ENCODE measurements at regions not wholly inside any gene's neighbourhood (a gene's known extent, or its start where the extent isn't known, plus 50 kb on each side); places are given as distances from the start of the nearest gene placed in this dataset.

- H3K27ac ChIP-seq (ENCODE audit: insufficient read depth, low read depth, low read length, poor library complexity, severe bottlenecking): no peak overlapping the region
- no peaks in the 10 kb centered on the region for H3K36me3 ChIP-seq (ENCODE audit: control insufficient read depth, insufficient read depth, low read length)
- no peaks in the 10 kb centered on the region for H3K27me3 ChIP-seq (ENCODE audit: control insufficient read depth, insufficient read depth, low read length, poor library complexity, severe bottlenecking)
- no peaks in the 10 kb centered on the region for H3K9me3 ChIP-seq (ENCODE audit: control insufficient read depth, low read length)
- H3K4me3 ChIP-seq (ENCODE audit: insufficient read depth, low read depth, low read length): no peak overlapping the region
- WGBS, 2 experiments: 21 to 36% methylated on average over 1 of the region's 1 CpG
- no peaks in the 10 kb centered on the region for H3K4me1 ChIP-seq (ENCODE audit: control insufficient read depth, insufficient read depth, low read length)
These were observed 274.3 kb upstream of the MMS22L start for GRCh38 chr6:97557355-97557754.

GRCh38 chr6:97563529-97563928 lies 280.5 kb upstream of the MMS22L start:
- H3K36me3 ChIP-seq (ENCODE audit: control insufficient read depth, insufficient read depth, low read length): no peaks in the 10 kb centered on the region
- H3K27me3 ChIP-seq (ENCODE audit: control insufficient read depth, insufficient read depth, low read length, poor library complexity, severe bottlenecking): no peaks in the 10 kb centered on the region
- no peaks in the 10 kb centered on the region for H3K9me3 ChIP-seq (ENCODE audit: control insufficient read depth, low read length)
- WGBS, 2 experiments: 90 to 91% methylated on average over 5 of the region's 5 CpGs
- no peak overlapping the region for H3K4me3 ChIP-seq (ENCODE audit: insufficient read depth, low read depth, low read length)
- no peak overlapping the region for H3K27ac ChIP-seq (ENCODE audit: insufficient read depth, low read depth, low read length, poor library complexity, severe bottlenecking)
- H3K4me1 ChIP-seq (ENCODE audit: control insufficient read depth, insufficient read depth, low read length): no peaks in the 10 kb centered on the region

DNA sequence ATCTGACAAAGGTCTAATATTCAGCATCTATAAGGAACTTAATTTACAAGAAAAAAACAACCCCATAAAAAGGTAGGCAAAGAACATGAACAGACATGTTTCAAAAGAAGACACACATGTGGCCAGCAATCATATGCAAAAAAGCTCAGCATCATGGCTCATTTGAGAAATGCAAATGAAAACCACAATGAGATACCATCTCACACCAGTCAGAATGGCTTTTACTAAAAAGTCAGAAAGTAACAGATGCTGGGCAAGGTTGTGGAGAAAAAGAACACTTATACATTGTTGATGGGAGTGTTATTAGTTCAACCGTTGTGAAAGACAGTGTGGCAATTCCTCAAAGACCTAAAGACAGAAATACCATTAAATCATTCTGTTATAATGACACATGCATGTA lies 289.9 kb upstream of the MMS22L start:
- Histone ChIP-seq H3K27ac (ENCODE audit: insufficient read depth, low read depth, low read length, poor library complexity, severe bottlenecking) (no peak overlapping the region), H3K9me3 (ENCODE audit: control insufficient read depth, low read length) (no peaks in the 10 kb centered on the region), H3K27me3 (ENCODE audit: control insufficient read depth, insufficient read depth, low read length, poor library complexity, severe bottlenecking) (no peaks in the 10 kb centered on the region), H3K4me1 (ENCODE audit: control insufficient read depth, insufficient read depth, low read length) (no peaks in the 10 kb centered on the region), H3K4me3 (ENCODE audit: insufficient read depth, low read depth, low read length) (no peak overlapping the region), H3K36me3 (ENCODE audit: control insufficient read depth, insufficient read depth, low read length) (no peaks in the 10 kb centered on the region)
- 100% methylated on average over 1 of the region's 1 CpG; no CpG with 5 or more reads in 1 of the 2 experiments for WGBS, 2 experiments

DNA sequence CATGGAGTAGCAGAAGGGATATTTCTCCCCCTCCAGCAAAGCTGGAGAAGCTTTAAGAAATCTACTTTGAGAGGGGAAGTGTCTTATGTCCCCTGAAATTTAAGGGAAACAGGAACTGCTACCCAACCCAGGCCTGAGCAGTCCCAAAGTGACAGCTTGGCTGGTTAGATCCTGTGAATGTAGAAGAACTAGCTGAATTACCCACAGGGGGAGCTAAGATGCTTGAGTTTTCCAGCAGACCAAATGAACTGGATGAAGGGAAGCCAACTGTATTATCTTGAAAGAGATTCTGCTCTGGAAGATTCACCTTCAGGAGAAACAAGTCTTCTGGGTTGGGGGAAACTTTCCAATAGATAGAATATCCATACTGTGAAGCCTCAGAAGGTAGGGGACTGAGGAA lies 303.3 kb upstream of the MMS22L start:
- H3K27ac ChIP-seq (ENCODE audit: insufficient read depth, low read depth, low read length, poor library complexity, severe bottlenecking): no peak overlapping the region
- no peaks in the 10 kb centered on the region for H3K36me3 ChIP-seq (ENCODE audit: control insufficient read depth, insufficient read depth, low read length)
- H3K4me1 ChIP-seq (ENCODE audit: control insufficient read depth, insufficient read depth, low read length): no peaks in the 10 kb centered on the region
- no peak overlapping the region for H3K4me3 ChIP-seq (ENCODE audit: insufficient read depth, low read depth, low read length)
- no peaks in the 10 kb centered on the region for H3K9me3 ChIP-seq (ENCODE audit: control insufficient read depth, low read length)
- H3K27me3 ChIP-seq (ENCODE audit: control insufficient read depth, insufficient read depth, low read length, poor library complexity, severe bottlenecking): peaks cover 5% of the 10 kb centered on the region

DNA sequence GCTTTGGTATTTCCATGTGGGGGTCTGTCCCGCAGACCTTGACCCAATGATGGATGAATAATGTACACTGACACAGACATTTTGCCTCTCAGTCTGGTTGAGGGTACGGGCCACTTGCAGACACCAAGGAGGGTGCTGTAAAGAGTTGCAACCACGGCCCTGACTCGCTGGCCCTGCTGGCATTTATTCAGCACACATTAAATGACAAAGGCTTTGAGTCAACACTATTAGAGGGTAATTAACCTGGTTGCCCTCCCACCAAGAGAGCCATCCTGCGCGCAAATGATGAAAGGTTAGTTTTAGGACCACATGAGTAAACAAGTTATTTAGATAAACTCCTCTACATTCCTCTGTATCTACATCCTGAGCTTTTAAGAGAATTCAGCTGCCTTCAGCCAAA lies 308.9 kb upstream of the MMS22L start:
- no peaks in the 10 kb centered on the region for H3K36me3 ChIP-seq (ENCODE audit: control insufficient read depth, insufficient read depth, low read length)
- H3K27me3 ChIP-seq (ENCODE audit: control insufficient read depth, insufficient read depth, low read length, poor library complexity, severe bottlenecking): peaks cover 7% of the 10 kb centered on the region
- no peaks in the 10 kb centered on the region for H3K4me1 ChIP-seq (ENCODE audit: control insufficient read depth, insufficient read depth, low read length)
- H3K9me3 ChIP-seq (ENCODE audit: control insufficient read depth, low read length): no peaks in the 10 kb centered on the region
- WGBS, 2 experiments: 18 to 22% methylated on average over 6 of the region's 6 CpGs
- H3K4me3 ChIP-seq (ENCODE audit: insufficient read depth, low read depth, low read length): no peak overlapping the region
- no peak overlapping the region for H3K27ac ChIP-seq (ENCODE audit: insufficient read depth, low read depth, low read length, poor library complexity, severe bottlenecking)

DNA sequence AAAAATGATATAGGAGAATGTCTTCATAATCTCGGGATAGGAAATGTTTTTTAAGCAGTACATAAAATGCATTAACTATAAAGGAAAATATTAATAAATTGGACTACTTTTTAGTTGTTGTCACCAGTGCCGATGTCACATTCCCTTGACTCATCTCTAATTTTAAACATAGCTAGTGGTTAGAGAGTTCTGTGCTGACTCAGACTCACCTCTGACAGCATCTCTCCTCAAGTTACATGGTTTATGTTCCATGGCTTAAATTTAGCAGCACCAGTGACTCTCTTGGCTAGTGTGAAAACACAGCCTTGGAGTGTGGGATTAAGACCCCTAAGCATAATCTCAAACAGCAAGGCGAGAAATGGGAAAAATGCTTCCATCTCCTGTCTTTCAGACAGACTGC lies 311.8 kb upstream of the MMS22L start:
- Histone ChIP-seq H3K4me1 (ENCODE audit: control insufficient read depth, insufficient read depth, low read length) (no peaks in the 10 kb centered on the region), H3K9me3 (ENCODE audit: control insufficient read depth, low read length) (no peaks in the 10 kb centered on the region), H3K27me3 (ENCODE audit: control insufficient read depth, insufficient read depth, low read length, poor library complexity, severe bottlenecking) (peaks cover 7% of the 10 kb centered on the region), H3K27ac (ENCODE audit: insufficient read depth, low read depth, low read length, poor library complexity, severe bottlenecking) (no peak overlapping the region), H3K4me3 (ENCODE audit: insufficient read depth, low read depth, low read length) (no peak overlapping the region), H3K36me3 (ENCODE audit: control insufficient read depth, insufficient read depth, low read length) (no peaks in the 10 kb centered on the region)
- 97 to 98% methylated on average over 2 of the region's 3 CpGs for WGBS, 2 experiments

- H3K4me1 ChIP-seq (ENCODE audit: control insufficient read depth, insufficient read depth, low read length): no peaks in the 10 kb centered on the region
- no peaks in the 10 kb centered on the region for H3K9me3 ChIP-seq (ENCODE audit: control insufficient read depth, low read length)
- no peak overlapping the region for H3K27ac ChIP-seq (ENCODE audit: insufficient read depth, low read depth, low read length, poor library complexity, severe bottlenecking)
- H3K36me3 ChIP-seq (ENCODE audit: control insufficient read depth, insufficient read depth, low read length): no peaks in the 10 kb centered on the region
- no peaks in the 10 kb centered on the region for H3K27me3 ChIP-seq (ENCODE audit: control insufficient read depth, insufficient read depth, low read length, poor library complexity, severe bottlenecking)
- H3K4me3 ChIP-seq (ENCODE audit: insufficient read depth, low read depth, low read length): no peak overlapping the region
These were observed 338.1 kb upstream of the MMS22L start for GRCh38 chr6:97621111-97621510.

GRCh38 chr6:97626671-97627441 lies 343.8 kb upstream of the MMS22L start:
- 84 to 89% methylated on average over 7 of the region's 7 CpGs for WGBS, 2 experiments
- H3K4me1 ChIP-seq (ENCODE audit: control insufficient read depth, insufficient read depth, low read length): peaks cover 3% of the 10 kb centered on the region

GRCh38 chr6:97629180-97629579 lies 346.2 kb upstream of the MMS22L start:
- Histone ChIP-seq H3K4me1 (ENCODE audit: control insufficient read depth, insufficient read depth, low read length) (peaks cover 3% of the 10 kb centered on the region), H3K9me3 (ENCODE audit: control insufficient read depth, low read length) (no peaks in the 10 kb centered on the region), H3K4me3 (ENCODE audit: insufficient read depth, low read depth, low read length) (no peak overlapping the region), H3K27ac (ENCODE audit: insufficient read depth, low read depth, low read length, poor library complexity, severe bottlenecking) (no peak overlapping the region), H3K36me3 (ENCODE audit: control insufficient read depth, insufficient read depth, low read length) (no peaks in the 10 kb centered on the region), H3K27me3 (ENCODE audit: control insufficient read depth, insufficient read depth, low read length, poor library complexity, severe bottlenecking) (no peaks in the 10 kb centered on the region)
- 89 to 90% methylated on average over 2 of the region's 2 CpGs for WGBS, 2 experiments

More at GRCh38 chr6:97626671-97627441, 343.8 kb upstream of the MMS22L start:
- no peaks in the 10 kb centered on the region for H3K36me3 ChIP-seq (ENCODE audit: control insufficient read depth, insufficient read depth, low read length)
- no peak overlapping the region for H3K4me3 ChIP-seq (ENCODE audit: insufficient read depth, low read depth, low read length)
- no peak overlapping the region for H3K27ac ChIP-seq (ENCODE audit: insufficient read depth, low read depth, low read length, poor library complexity, severe bottlenecking)
- H3K27me3 ChIP-seq (ENCODE audit: control insufficient read depth, insufficient read depth, low read length, poor library complexity, severe bottlenecking): no peaks in the 10 kb centered on the region
- H3K9me3 ChIP-seq (ENCODE audit: control insufficient read depth, low read length): no peaks in the 10 kb centered on the region

GRCh38 chr6:97630604-97631003 lies 347.6 kb upstream of the MMS22L start:
- Histone ChIP-seq H3K4me1 (ENCODE audit: control insufficient read depth, insufficient read depth, low read length) (peaks cover 3% of the 10 kb centered on the region), H3K4me3 (ENCODE audit: insufficient read depth, low read depth, low read length) (no peak overlapping the region), H3K27me3 (ENCODE audit: control insufficient read depth, insufficient read depth, low read length, poor library complexity, severe bottlenecking) (no peaks in the 10 kb centered on the region), H3K27ac (ENCODE audit: insufficient read depth, low read depth, low read length, poor library complexity, severe bottlenecking) (no peak overlapping the region), H3K36me3 (ENCODE audit: control insufficient read depth, insufficient read depth, low read length) (no peaks in the 10 kb centered on the region), H3K9me3 (ENCODE audit: control insufficient read depth, low read length) (no peaks in the 10 kb centered on the region)
- 100% methylated on average over 1 of the region's 1 CpG for WGBS, 2 experiments

Measured in ectodermal cell (in vitro differentiated cells).